Activated naive CD4-positive, alpha-beta T cell treated with anti-CD3 and anti-CD28 coated beads, Interleukin-2, amount 50 U/mL, for 72 hours (primary cell): ENCODE measurements at regions not wholly inside any gene's neighbourhood (a gene's known extent, or its start where the extent isn't known, plus 50 kb on each side); places are given as distances from the start of the nearest gene placed in this dataset.

ENCODE experiments used
- ATAC-seq, 2 donors: fragments of 150-1000 bp; cut with Tn5 transposase; 2 replicates each; pipeline ENCODE4 v1.10.0; 2021; ENCODE audit warnings: mild to moderate bottlenecking in 2 of 2, moderate library complexity in 2 of 2
- DNase-seq, 2 donors: peaks; one replicate each; pipeline ENCODE4 v3.0.0; 2021 to 2022; ENCODE audit warnings: low spot score in 2 of 2
- H3K27ac Mint-ChIP-seq, 2 donors: one replicate each; pipeline ENCODE4 v1.8.0; 2022; ENCODE audit warnings: mild to moderate bottlenecking in 2 of 2, mixed read lengths in 2 of 2
- H3K36me3 Mint-ChIP-seq, 2 donors: one replicate each; pipeline ENCODE4 v1.8.0; 2022; ENCODE audit warnings: mixed read lengths in 2 of 2
- H3K9me3 Mint-ChIP-seq, 2 donors: one replicate each; pipeline ENCODE4 v1.8.0; 2022; ENCODE audit warnings: mixed read lengths in 2 of 2

- Mint-ChIP-seq H3K9me3 (peaks cover 0 to 7% of the 10 kb centered on the region in 2 donors), H3K36me3 (no peaks in the 10 kb centered on the region), H3K27ac (no peak overlapping the region)
- ATAC-seq, result no peak
- DNase-seq, result no peak
Measured at GRCh38 chr6:170483413-170483812, 69.7 kb downstream of the PSMB1 start.

DNA sequence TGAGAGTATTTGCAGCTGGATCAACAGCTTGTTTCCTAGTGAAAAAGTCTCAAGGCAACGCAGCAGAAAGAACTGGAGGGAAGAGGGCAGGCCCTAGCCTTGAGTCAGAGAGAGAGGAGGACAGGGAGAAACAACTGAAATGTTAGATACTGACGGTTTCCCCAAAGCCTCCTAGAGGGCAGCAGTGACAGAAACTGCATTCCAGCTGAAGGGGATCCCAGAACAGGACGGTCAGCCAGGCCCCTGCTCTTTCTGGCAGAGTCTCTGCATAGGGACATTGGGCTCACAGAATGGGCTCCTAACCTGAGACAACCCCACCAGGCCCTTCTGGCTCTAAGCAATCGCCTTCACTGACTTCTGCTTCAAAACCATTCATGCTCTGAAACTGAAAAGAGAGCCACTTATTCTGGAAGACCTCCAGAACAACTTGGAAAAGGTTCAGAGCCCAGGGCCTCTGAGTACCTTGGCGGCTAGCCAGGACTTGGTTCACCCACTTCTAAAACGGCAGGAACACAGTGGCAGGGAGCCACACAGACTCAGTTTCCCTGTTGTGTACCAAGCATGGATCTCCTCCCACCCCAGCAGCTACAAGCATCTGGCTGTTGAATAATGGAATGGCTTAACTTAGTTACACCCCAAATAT, 72.9 kb downstream of the PSMB1 start:
- Mint-ChIP-seq H3K9me3 (peaks cover 0 to 7% of the 10 kb centered on the region in 2 donors), H3K27ac (no peak overlapping the region), H3K36me3 (no peaks in the 10 kb centered on the region)
- DNase-seq (no peak), ATAC-seq (no peak)

DNA sequence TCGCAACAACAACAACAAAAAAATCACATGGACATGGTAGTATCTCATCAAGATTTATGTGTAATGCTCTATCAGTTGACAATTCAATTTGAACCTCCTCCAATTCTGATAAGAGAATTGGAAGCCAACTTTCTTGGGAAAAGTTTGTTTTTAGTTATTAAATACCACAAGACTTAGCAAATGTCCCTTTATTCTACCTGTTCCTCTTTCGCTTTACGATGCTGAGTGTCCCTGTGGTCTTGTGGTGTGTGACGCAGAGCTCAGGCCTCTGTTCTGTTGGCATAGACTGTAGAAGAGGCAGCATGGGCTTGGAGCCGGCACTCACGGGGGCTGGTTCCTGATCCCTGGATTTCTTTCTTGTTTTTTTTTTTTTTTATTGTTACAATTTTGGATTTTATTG, 76.7 kb downstream of the PSMB1 start:
- H3K9me3 Mint-ChIP-seq, result no peaks in the 10 kb centered on the region
- H3K27ac Mint-ChIP-seq, result no peak overlapping the region
- H3K36me3 Mint-ChIP-seq, result no peaks in the 10 kb centered on the region
- DNase-seq (no peak), ATAC-seq (no peak)

GRCh38 chr6:170475118-170475517, 78.0 kb downstream of the PSMB1 start:
- H3K27ac Mint-ChIP-seq, result no peak overlapping the region
- no peaks in the 10 kb centered on the region for H3K9me3 Mint-ChIP-seq
- H3K36me3 Mint-ChIP-seq, result no peaks in the 10 kb centered on the region
- DNase-seq (no peak), ATAC-seq (no peak)

DNA sequence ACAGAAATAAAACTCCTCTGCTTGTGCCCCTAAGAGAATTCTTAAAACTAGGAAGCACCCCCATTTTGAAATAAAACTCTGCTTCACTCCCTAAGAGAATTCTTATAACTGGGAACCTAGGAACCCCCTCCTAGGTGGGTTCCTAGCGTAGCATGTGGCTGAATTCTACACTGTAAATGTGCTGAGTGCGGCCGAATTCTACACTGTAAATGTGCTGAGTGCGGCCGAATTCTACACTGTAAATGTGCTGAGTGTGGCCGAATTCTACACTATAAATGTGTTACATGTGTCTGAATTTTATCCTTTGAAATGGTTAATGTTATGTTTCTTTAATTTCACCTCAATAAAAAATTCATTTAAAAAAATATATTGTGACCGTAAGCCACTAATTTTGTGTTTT, 79.3 kb downstream of the PSMB1 start:
- ATAC-seq (no peak), DNase-seq (no peak)
- no peaks in the 10 kb centered on the region for H3K9me3 Mint-ChIP-seq
- no peak overlapping the region for H3K27ac Mint-ChIP-seq
- H3K36me3 Mint-ChIP-seq, result no peaks in the 10 kb centered on the region

- Mint-ChIP-seq H3K36me3 (no peaks in the 10 kb centered on the region), H3K27ac (no peak overlapping the region), H3K9me3 (peaks cover under 1% of the 10 kb centered on the region in 2 donors)
- no peak for ATAC-seq
- DNase-seq, result no peak
Measured at GRCh38 chr6:170473301-170473717, 79.8 kb downstream of the PSMB1 start.

DNA sequence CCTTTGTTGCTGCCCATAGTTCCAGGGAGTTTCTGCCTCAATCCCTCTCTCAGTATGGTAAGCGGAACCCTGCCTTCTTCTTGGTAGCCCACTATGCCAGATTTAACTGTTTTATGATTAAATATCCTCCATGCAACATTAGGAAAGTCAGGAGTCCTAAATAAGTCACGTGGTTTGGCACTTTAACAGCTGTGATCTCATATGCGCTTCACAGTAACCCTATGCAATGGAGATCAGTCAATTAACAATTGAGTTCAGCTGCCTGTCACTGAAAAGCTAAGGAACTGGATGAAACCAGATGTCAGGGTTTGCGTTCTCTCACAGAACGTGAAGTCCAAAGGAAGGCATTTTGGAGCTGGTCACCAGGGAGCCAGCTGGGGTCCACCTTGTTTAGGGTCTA, 81.6 kb downstream of the PSMB1 start:
- no peak for ATAC-seq
- DNase-seq, result no peak

DNA sequence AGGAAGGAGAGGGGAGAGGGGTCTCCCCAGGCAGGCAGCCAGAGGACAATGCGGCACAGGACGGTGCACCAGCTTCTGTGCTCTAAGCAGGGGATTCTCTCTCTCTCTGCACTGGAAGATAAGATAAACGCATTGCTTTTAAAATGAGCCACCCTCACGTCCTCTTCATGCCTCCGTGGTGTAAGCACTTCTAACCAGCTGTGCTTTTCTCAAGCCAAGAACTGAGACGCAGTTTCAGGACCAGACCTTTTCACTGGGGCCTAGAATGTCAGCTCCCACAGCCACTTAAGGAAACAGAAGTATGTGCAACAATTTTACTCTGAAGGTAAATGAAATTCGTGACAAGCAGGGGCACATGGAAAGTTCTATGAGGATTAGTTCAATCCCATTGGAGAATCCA, 82.4 kb downstream of the PSMB1 start:
- ATAC-seq (no peak), DNase-seq (no peak)
- H3K27ac Mint-ChIP-seq, result no peak overlapping the region
- peaks cover 3 to 5% of the 10 kb centered on the region in 2 donors for H3K9me3 Mint-ChIP-seq
- H3K36me3 Mint-ChIP-seq, result no peaks in the 10 kb centered on the region

More for the DNA sequence above, 81.6 kb downstream of the PSMB1 start:
- Mint-ChIP-seq H3K36me3 (no peaks in the 10 kb centered on the region), H3K27ac (no peak overlapping the region), H3K9me3 (peaks cover 3 to 5% of the 10 kb centered on the region in 2 donors)

DNA sequence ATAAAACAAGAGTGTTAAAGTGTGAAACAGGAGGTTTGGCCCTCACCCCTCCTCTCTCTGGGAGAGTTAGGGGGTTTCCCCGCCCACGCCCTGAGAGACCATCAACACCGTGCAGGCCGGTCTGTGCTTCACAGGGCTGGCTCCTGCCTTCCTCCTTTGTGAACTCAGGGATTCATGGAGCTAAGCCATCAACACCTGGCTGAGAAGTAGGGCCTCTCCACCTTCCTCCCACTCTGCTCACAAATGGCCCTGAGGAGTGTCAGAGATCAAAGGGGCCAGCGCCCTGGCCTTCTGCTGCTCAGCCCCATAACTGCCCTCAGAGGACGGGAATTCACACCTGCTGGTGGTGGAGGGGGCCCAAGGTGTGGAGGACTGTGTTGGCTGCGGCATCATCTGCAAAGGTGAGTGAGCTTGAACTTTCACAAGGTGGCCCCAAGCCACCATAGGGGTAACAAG, 88.6 kb downstream of the PSMB1 start:
- no peak overlapping the region for H3K27ac Mint-ChIP-seq
- peaks cover 3 to 5% of the 10 kb centered on the region in 2 donors for H3K9me3 Mint-ChIP-seq
- ATAC-seq (no peak), DNase-seq (no peak)
- H3K36me3 Mint-ChIP-seq, result no peaks in the 10 kb centered on the region

DNA sequence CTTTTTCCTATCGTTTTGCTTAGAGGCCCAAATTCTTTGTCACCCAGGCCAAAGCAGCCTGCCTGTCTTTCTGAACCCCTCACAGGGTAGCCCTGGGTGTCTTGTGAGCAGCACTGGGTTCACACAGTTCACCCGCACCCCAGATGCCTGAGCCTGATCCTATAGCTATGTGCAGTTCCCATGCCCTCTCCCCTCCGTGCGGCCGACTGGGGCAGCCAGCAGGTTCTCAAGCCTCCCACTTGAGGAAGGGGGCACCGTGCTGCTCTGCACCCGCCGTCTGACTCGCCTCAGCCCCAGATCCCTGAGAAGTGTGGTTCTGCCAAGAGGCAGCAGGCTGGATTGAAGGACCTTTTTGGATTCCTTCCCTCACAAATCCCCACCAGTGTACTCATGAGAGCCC, 89.0 kb downstream of the PSMB1 start:
- DNase-seq, result no peak
- Mint-ChIP-seq H3K27ac (no peak overlapping the region), H3K9me3 (peaks cover 3 to 5% of the 10 kb centered on the region in 2 donors), H3K36me3 (no peaks in the 10 kb centered on the region)
- no peak for ATAC-seq

DNA sequence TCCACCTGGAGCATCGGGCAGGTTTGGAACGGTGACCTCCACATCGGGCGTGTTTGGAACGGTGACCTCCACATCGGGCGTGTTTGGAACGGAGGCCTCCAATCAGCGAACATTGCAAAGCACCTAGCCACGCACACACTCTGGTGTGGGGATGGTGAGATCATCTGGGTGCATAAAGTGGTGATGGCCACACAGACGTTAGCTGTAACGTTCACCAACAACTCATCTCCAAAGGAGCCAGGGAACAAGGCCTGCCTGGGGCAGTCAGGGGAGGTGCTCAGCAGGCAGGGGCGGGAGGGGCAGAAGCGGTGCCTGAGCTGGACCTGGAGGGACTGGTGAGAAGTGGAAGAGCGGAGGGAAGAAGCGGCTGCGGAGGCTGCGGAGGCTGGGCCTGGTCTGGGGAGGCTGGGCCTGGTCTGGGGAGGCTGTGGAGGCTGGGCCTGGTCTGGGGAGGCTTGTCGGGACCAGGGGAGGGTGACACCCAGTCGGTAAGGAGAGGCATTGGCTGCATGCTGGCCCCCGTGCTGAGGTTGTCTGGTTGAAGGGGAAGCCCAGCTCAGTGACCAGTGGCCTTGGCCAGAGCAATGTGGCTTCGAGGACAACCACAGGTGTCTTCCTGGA, 89.9 kb downstream of the PSMB1 start:
- Mint-ChIP-seq H3K9me3 (peaks cover 1 to 3% of the 10 kb centered on the region in 2 donors), H3K36me3 (no peaks in the 10 kb centered on the region), H3K27ac (no peak overlapping the region)
- DNase-seq, result no peak
- ATAC-seq, result no peak

- Mint-ChIP-seq H3K36me3 (no peaks in the 10 kb centered on the region), H3K27ac (no peak overlapping the region), H3K9me3 (no peaks in the 10 kb centered on the region)
- no peak for ATAC-seq
- DNase-seq, result no peak
Measured at GRCh38 chr6:170462366-170463020, 90.6 kb downstream of the PSMB1 start.

GRCh38 chr6:170461556-170462365, 91.3 kb downstream of the PSMB1 start:
- Mint-ChIP-seq H3K27ac (no peak overlapping the region), H3K36me3 (no peaks in the 10 kb centered on the region), H3K9me3 (no peaks in the 10 kb centered on the region)
- ATAC-seq (no peak), DNase-seq (no peak)

DNA sequence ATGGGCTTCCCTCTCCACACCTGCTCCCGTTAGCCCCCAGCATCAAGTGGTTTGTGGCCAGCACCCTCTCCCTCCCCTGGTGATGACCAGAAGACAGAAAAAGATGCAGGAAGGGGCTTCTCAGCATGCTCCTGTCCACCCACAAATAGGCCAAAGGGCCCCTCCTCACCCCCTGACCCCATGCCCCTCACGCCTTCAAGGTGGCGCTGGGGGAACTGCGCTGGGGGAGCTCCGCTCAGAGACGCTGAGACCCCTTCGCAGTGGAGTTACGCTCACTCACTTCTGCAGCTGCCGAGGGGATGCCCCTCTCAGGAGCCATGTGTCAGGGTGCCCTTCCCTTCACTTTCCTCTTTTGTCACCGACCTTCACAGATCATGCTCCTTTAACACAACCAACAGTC, 92.0 kb downstream of the PSMB1 start:
- DNase-seq, result no peak
- Mint-ChIP-seq H3K36me3 (no peaks in the 10 kb centered on the region), H3K9me3 (no peaks in the 10 kb centered on the region), H3K27ac (no peak overlapping the region)
- ATAC-seq, result no peak

GRCh38 chr6:170460641-170461040, 92.5 kb downstream of the PSMB1 start:
- no peak for DNase-seq
- no peak for ATAC-seq
- Mint-ChIP-seq H3K27ac (no peak overlapping the region), H3K9me3 (no peaks in the 10 kb centered on the region), H3K36me3 (no peaks in the 10 kb centered on the region)

- DNase-seq (peak in 1 of 2 donors; percentile 20), ATAC-seq (peak; percentile 74 to 75)
- H3K9me3 Mint-ChIP-seq, result no peaks in the 10 kb centered on the region
- H3K36me3 Mint-ChIP-seq, result no peaks in the 10 kb centered on the region
- H3K27ac Mint-ChIP-seq, result no peak overlapping the region
Measured at GRCh38 chr6:170459451-170459850, 93.7 kb downstream of the PSMB1 start.
